NOMO-1 (cell line): ENCODE measurements at regions not wholly inside any gene's neighbourhood (a gene's known extent, or its start where the extent isn't known, plus 50 kb on each side); places are given as distances from the start of the nearest gene placed in this dataset.

Experiments used
- DNase-seq, 2 experiments: peaks; one replicate each; lab custom pipeline; 2025; ENCODE audit not compliant: unreplicated experiment in 2 of 2; lab: John Stamatoyannopoulos, UW

DNA sequence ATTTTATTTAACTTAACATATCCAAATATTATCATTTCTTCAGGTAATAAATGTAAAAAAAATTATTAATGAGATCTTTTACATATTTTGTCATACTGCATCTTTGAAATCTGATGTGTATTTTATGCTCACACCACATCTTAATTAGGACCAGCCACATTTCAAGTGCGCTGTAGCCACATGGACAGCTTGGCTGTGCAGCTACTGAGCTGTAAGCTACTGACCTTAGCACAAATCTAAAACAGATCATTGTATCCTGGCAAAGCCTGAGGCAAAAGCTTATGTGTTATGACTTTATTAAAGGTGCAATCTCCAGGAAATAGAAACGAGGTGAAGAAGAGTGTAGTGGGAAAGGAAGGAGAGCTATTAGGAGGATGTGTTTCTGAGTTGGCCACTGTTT, 126.7 kb upstream of the UBE2E2 start:
- DNase-seq, result no peak

DNA sequence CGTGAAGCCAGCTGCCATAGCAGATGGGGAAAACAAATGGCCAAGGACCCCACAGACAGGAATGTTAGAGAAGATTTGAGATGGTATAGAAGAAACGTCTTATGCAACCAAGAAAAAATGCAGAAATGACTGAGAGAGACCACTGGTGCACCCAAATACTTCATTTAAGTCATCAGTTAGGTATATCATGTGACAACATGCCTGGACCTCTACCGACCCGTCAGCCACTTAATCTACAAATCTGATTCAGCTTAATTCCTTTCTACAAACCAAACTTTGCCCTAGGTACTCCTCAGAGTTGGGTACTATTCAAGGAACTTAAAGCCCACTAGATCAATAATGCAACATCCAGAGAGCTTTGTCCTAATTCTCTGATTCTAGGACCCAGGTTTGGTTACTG, 126.0 kb upstream of the UBE2E2 start:
- DNase-seq, result no peak

DNA sequence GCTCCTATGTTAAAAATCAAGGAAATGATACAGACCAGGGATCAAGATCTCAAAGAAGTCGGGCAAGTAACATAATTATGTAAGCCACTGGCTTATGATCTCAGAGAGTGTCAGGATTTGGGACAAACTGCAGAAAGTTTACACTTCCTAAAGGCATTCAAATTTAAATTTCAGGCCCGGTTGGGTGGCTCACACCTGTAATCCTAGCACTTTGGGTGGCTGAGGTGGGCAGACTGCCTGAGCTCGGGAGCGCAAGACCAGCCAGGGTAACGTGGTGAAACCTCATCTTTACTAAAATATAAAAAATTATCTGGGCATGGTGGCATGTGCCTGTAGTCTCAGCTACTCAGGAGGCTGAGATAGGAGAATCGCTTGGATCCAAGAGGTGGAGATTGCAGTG, 124.4 kb upstream of the UBE2E2 start:
- no peak for DNase-seq

DNA sequence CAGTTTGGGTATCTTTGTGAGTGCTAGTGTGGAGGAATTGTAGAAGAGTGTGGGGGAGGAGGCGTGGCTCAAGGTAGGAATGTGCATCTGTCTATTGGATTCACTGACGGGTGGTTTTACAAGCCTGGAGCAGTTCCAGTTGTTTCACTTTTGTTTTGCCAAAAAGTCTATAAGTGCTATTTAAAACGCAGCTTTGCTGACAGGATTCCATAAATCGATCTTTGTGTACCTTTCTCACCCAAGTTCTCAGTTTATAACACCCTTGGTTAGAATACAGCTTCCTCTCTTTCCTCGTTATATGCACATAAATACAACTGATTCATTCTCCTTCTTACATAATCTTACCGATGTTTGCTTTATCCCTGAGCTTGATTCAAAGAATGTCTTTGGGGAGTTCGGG, 123.2 kb upstream of the UBE2E2 start:
- no peak for DNase-seq

DNA sequence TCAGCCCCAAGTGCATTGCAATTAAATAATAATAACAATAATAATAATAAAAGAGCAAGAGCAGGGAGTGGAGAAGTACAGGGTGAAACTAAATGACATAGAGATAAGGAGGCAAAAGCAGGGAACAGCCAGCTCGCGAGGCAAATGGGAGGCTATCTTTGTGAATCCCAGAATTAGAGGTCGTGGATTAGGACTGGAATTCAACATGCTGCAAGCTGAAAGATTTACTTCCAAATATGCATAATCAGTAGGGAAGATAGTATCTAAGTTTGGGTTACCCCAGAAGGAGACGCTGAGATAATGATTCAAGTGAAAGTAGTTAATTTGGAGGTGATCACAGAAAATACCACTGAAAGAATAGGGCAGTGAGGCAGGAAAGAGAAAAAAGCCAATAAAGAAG, 119.4 kb upstream of the UBE2E2 start:
- no peak for DNase-seq

DNA sequence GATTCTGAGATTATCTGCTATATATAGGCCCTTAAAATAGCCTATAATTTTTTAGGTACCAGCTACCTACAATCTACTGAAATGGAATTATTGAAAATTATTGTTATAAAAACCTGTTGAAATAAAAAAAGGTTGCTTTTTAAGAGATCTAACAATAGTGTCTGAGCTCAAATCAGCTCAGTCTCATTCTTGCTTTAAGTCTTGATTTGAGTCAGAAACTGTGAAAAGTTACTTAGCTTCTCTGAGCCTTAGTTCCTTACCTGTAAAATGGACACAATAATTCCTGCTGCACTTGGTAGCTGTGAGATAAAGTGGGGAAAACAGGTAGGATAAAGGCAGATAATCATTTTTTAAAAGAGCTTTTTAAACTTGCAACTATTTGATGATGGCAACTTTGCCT, 118.8 kb upstream of the UBE2E2 start:
- DNase-seq, result no peak

DNA sequence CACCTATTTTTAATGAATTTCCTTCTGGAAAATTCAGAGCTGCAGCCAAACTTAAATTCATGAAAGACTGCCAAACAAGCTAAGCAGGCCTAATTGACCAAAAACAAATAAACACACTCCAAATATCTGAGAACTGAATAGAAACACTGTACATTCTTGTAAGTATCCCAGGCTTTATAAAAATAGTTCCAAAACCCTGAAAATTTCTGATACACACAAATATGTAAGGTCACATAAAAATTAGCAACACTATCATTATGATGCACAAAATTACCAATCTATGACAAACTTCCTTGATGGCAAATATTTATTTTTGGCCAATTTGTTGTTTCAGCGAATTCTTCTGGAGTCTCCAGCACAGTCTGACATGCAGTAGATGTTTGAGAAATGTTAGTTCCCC, 117.9 kb upstream of the UBE2E2 start:
- no peak for DNase-seq

DNA sequence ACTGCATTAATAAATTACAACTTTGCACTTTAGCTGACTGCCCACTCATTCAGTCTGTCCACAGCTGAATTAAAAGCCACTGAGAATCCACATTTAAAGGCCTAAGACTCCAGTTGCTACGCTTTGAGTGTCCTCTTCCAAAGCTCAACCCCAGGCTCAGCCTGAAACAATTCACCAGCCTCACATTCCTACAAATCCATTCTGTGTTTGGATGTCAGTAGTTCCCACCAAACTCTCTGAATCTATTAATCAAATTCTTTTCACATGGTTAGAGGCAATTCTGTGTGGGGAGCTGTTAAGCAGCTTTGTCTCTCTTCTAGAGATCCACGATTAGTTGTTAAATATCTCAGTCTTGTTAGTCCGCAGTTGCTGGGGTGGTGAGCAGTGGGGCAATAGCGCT, 116.8 kb upstream of the UBE2E2 start:
- no peak for DNase-seq

DNA sequence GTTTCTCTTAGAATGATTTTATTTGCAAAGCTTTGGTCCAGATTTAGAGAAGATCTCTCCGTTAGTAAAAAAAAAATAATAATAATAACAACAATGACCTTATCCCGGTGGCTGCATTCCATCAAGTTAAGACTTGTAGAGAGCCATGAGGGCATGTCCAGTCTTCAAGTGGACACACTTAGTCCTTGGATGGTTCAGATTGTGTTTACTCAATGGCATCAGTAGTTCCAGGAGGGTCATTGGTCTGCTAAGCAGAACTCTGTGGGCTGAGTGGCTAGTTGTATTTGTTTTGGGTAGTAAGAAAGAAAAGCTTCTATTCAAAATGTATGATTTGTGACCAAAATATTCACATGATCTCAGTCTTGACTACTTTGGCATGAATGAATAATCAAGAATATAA, 116.3 kb upstream of the UBE2E2 start:
- DNase-seq, result no peak

DNA sequence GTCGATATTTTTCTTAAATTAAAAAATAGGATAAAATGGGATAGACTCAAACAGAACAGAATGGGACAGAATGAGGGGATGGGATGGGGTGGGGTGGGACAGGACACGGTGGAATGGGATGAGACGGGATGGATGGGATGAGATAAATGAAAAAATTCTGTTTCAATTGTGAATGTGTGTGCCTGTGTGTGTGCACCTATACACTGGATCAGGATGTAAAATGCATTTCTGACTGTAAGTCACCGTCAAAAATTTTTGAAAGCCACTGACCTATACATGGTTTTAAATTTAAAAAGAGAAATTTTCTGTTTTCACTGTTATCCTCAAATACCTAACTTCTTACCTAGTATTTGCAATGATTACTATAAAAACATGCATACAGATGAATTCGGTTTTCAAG, 108.7 kb upstream of the UBE2E2 start:
- no peak for DNase-seq

DNA sequence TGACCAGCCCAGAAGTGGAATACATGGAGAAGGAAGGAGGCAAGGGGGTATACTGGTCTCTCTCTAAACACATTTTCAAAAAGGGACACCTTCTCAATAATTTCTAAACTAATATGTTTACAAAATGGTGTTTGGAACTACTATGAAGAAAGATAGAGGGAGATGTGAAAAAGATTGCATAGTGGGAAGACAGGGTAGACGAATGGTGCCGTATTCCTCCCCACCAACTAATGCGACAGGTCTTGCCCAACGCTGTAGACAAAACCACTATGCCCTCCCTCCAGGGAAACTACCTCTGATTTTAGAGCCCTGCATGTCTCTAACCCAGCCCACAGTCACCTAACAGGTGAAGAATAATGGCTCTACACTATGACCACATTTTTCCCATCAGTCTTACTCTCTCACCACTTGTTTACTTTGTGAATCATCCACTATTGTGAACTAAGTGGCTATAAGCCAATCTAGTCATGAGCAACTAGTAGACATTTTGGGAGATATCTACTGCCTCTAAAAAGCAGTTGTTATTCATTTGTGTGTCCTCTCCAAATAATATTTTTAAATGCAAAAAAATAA, 108.2 kb upstream of the UBE2E2 start:
- no peak for DNase-seq

DNA sequence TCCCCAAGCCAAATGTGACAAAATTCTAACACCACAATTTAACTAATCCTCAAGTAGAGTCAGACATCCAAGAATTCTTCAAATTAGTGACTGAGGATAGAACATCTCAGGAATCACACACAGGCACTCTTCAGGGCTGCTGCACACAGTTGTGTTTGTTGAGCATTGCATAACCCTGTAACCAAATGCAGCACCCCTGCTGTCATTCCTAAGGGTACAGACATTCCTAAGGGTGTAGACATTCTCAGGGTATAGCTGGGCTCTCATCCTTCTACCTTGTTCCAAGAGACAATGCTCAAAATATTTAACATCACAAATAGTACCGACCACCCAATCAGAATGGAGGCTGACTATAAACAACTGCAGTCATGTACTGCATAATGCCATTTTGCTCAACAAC, 107.1 kb upstream of the UBE2E2 start:
- no peak for DNase-seq

DNA sequence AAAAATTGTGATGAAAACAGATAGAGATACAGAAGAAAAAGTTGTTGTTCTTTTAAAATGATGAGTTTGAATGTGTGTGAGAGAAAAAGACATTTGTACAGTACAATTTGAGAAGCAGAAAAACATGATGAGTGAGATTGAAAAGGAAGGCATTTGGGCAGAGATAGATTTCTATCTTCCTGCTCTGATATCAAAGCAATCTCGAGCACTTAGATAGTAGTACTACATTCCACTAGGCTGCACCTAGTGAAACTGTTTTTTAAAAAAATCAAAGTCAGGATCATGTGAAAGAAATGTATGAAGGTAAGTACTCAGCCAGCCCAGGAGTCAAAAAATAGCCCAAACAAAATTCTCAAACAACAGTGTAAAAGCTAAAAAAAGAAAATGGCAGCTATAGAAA, 104.1 kb upstream of the UBE2E2 start:
- no peak for DNase-seq

DNA sequence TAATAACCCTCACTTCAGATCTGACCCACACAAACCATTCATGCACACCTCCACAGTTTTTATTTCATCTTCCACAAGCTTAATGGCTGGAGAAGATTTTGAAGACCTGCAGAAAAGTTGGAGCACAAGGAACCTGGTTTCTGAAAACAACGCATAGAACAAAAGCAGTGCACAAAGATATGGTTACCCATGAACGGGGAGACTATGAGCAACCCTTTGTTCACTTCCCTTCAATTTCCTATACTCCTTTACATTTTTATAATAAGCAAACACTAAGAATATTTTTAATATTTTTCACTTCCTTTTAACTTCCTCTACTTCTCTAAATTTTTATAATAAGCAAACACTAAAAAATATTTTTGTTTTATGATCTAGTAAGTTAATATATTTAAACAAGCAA, 103.5 kb upstream of the UBE2E2 start:
- DNase-seq, result no peak

DNA sequence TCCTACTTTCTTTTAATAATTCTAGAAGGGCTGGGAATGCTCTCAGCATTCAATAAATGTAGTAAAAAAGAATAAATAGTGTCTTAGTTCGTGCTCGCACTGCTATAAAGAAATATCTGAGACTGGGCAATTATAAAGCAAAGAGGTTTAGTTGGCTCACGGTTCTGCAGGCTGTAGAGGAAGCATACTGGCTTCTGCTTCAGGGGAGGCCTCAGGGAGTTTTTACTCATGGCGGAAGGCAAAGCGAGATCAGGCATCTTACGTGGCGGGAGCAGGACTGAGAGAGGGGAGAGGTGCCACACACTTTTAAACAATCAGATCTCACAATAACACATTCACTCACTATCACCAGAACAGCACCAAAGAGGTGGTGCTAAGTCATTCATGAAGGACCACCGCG, 103.0 kb upstream of the UBE2E2 start:
- DNase-seq, result no peak

DNA sequence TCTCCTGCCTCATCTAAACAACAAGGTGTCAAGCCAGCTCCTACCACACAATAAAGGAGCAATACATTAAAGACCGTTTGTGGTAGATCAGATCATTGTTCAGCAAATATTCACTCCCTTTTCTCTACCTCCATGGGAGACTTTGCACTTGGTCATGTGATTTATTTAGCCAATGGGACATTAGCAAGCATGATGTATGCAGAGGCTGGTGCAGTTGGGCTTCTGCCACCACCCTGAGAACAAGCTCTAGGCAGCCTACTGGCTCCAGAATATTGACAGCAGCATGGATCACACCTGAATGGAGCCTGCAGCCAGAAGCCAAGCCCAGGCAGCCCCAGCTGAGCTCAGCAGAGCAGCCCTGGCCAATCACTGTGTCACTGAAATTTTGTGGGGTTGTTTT, 99.4 kb upstream of the UBE2E2 start:
- DNase-seq, result no peak

DNA sequence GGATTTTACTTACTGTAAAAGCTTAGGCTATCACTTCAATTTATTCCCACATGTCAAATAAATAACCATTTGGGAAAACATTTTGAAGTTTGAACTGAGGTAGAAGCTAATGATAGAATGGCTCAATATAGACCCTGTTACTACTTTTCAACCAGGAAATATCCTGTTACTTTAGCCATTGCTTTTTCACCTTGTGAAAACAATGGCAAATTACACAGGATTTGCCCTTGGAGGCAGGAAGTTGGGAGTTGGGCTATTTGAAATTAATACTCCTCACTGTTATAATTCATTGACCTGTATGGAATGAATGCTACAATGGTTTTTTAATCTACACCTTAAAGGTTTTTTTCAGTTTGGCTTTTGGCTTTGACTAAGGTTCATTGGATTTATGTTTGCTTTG, 98.1 kb upstream of the UBE2E2 start:
- no peak for DNase-seq

DNA sequence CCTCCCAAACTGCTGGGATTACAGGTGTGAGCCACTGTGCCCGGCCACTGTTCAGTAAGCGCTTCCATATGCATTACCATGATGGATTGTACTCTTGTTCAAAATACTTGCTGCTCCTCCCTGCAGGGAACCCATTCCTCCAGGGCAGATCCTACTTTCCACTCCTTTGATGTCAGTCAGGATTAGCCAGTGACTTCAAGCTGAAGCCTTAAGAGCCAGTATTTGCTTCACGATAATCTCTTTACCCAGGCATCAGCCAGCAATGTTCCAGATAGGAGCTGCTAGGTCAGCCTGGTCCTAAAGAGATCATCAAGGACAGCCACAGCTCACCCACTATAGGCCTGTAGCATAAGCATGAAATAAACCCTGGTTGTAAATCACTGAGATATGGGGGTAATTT, 96.5 kb upstream of the UBE2E2 start:
- no peak for DNase-seq

DNA sequence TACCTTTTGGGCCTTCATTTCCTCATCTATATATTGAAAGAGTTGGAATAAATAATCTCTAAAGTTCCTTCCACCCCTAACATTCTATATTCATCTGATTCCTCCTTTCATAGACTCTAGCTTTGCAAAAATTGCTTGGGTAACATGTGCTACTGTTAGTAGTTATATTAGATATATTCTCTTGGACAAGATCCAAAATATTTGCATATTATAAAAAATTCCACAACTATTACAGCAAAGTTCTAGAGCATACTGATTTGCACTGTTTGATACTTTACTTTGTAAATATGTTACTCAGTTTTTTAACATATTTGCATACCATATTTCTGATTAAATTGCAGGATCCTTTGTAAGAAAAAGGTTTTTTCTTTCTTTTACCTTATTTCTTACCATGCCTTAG, 95.9 kb upstream of the UBE2E2 start:
- no peak for DNase-seq

DNA sequence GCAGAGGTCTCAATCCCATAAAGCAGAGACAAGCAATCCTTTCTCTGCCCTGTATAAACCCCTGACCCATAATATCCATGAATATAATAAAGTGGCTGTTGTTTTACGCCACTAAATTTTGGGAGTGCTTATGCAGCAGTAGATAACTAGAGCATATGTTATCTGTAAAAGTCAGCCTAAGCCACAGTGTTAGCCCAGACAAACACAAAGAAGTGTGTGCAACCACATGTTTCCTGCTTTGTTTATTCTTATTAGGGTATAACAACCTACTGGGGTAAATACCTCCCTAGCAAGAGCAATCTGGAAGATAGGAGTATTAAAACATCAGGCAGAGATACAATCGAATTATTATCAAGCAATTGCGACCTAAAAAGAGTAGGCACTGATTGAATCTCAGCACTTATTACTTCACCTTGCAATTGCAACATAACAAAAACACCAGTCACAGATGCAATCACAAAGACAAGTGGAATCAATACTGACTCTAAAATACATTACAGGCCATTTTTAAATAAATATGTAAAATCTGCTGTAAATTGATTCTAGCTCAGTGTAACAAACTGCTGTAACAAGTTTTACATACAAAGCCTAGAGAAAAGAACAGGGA, 94.6 kb upstream of the UBE2E2 start:
- no peak for DNase-seq

DNA sequence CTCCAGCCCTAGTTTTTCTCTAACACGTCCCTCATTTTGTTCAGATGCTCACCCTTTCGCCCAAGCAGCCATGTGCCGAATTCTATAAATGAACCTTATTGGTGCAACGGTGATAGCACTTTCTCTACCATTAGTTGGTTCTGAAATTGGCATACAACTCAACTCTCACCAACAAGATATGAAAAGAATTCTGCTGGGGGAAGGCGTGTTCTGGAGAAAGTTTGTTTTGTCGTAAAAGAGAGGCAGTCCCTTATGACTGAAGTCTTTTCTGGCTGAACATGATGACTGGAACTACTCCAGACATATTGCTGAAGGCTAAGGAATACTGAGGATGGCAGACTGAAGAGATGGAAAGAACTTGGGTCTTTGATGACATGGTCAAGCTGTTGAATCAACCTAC, 91.8 kb upstream of the UBE2E2 start:
- DNase-seq, result no peak

DNA sequence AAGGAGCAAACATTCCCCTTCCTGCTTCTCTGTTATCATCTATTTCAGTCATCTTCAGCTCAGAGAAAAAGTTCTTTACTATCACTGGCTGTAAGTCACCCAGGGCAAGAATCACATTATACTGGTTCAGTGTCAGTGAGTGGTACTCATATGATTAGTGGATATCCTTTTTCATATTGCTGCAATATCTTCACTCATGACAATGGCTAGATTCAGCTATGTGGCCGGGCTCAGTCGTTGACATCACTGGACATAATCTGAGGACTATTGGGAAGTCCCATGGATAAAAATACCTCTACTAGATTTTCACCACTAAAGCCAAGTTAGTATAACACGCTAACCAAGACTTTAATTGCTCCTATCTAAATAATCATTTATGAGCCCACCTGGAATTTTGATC, 91.3 kb upstream of the UBE2E2 start:
- DNase-seq, result no peak

DNA sequence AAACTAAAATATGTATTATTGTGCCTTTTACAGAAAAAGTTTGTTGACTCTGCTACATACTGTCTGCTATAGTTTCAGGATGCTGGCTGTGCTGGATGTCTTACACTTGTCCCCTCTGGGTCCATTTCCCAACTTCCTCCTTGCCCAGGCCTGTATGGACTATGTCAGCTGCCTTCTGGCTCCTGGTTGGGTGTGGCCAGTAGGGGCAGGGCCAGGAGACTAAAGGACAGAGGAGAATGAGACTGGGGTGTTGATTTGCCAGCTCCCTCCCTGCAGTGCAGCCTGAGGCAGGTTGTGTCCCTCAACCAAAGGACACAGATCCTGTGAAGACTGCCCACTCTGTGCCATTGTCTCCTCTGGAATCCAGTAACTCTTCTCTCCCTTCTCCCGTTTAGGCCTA, 90.6 kb upstream of the UBE2E2 start:
- peak; percentile 17 to 29 for DNase-seq
